IMR-90 (cell line): ENCODE measurements at regions not wholly inside any gene's neighbourhood (a gene's known extent, or its start where the extent isn't known, plus 50 kb on each side); places are given as distances from the start of the nearest gene placed in this dataset.
A peak's percentile ranks its signal among the peaks of the same experiment; 100 is the strongest.

Source experiments
- ATAC-seq: fragments of 200-7000 bp; cut with Tn5 transposase; 2 replicates; pipeline ENCODE4 v1.9.1; 2020; ENCODE audit warnings: low read depth, mild to moderate bottlenecking, moderate library complexity
- BruUV-seq: library from RNA; stranded (reverse); fragments of 400-500 nt; replicated peaks from 2 replicates; lab custom pipeline; 2021; lab: Mats Ljungman, UMichigan
- CTCF ChIA-PET: fragments of 300-600 bp; formaldehyde crosslinking; extraction: SDS; loops from one replicate; lab custom pipeline; 2021; ENCODE audit warnings: antibody characterized with exemption; lab: Yijun Ruan, JAX
- POLR2A ChIA-PET: fragments of 300-600 bp; sonication (Branson Sonifier 250); formaldehyde crosslinking; loops from one replicate; lab custom pipeline; 2022; ENCODE audit warnings: antibody characterized with exemption; ENCODE audit not compliant: unreplicated experiment; lab: Charles Lee
- DNase-seq: peaks from one replicate; pipeline ENCODE4 v3.0.0; 2013
- H2AFZ ChIP-seq: replicated peaks from 2 replicates; pipeline ENCODE3; 2013; ENCODE audit warnings: low read length, mild to moderate bottlenecking; ENCODE audit not compliant: poor library complexity
- H2AK5ac ChIP-seq: 2 replicates; pipeline ENCODE4 v1.6.1; 2013; ENCODE audit warnings: low read depth, low read length, inconsistent platforms
- H2AK9ac ChIP-seq: replicated peaks from 2 replicates; pipeline ENCODE3; 2013; ENCODE audit warnings: mild to moderate bottlenecking, low read depth, low read length, moderate library complexity; ENCODE audit not compliant: poor library complexity
- H2BK120ac ChIP-seq: 2 replicates; pipeline ENCODE4 v1.6.1; 2013; ENCODE audit warnings: low read depth, low read length, inconsistent platforms
- H2BK15ac ChIP-seq: 3 replicates; pipeline ENCODE4 v1.6.1; 2013; ENCODE audit warnings: low read depth, low read length, inconsistent platforms
- H2BK20ac ChIP-seq: 2 replicates; pipeline ENCODE4 v1.6.1; 2013; ENCODE audit warnings: low read depth, mild to moderate bottlenecking, inconsistent platforms, low read length, moderate library complexity
- H2BK5ac ChIP-seq: 2 replicates; pipeline ENCODE4 v1.6.1; 2013; ENCODE audit warnings: mild to moderate bottlenecking, low read depth, low read length, inconsistent platforms; ENCODE audit not compliant: poor library complexity, severe bottlenecking
- H3K14ac ChIP-seq: replicated peaks from 2 replicates; pipeline ENCODE4 v1.6.1; 2013; ENCODE audit warnings: low read depth, low read length, inconsistent platforms
- H3K18ac ChIP-seq: 2 replicates; pipeline ENCODE4 v1.6.1; 2013; ENCODE audit warnings: low read depth, low read length, control low read depth
- H3K23ac ChIP-seq: 2 replicates; pipeline ENCODE4 v1.6.1; 2013; ENCODE audit warnings: low read depth, low read length, inconsistent platforms
- H3K27ac ChIP-seq: 2 replicates; pipeline ENCODE4 v1.5.1; 2013; ENCODE audit warnings: mild to moderate bottlenecking, control low read depth, low read length; ENCODE audit not compliant: insufficient read depth
- H3K27me3 ChIP-seq: 2 replicates; pipeline ENCODE4 v1.6.1; 2013; ENCODE audit warnings: low read length; ENCODE audit not compliant: control insufficient read depth, insufficient read depth
- H3K36me3 ChIP-seq: 2 replicates; pipeline ENCODE4 v1.6.1; 2013; ENCODE audit warnings: low read length, mixed read lengths; ENCODE audit not compliant: control insufficient read depth, insufficient read depth
- H3K4ac ChIP-seq: 2 replicates; pipeline ENCODE4 v1.6.1; 2013; ENCODE audit warnings: low read depth, low read length, inconsistent platforms
- H3K4me1 ChIP-seq: 2 replicates; pipeline ENCODE4 v1.6.1; 2013; ENCODE audit warnings: low read length, mixed read lengths; ENCODE audit not compliant: control insufficient read depth, insufficient read depth
- H3K4me2 ChIP-seq: 2 replicates; pipeline ENCODE4 v1.6.1; 2013; ENCODE audit warnings: low read depth, mild to moderate bottlenecking, control low read depth, low read length, moderate library complexity
- H3K4me3 ChIP-seq: 2 replicates; pipeline ENCODE4 v1.5.1; 2013; ENCODE audit warnings: low read depth, mild to moderate bottlenecking, control low read depth, low read length, moderate library complexity; ENCODE audit not compliant: insufficient read depth
- H3K56ac ChIP-seq: 2 replicates; pipeline ENCODE4 v1.6.1; 2013; ENCODE audit warnings: low read length, inconsistent platforms; ENCODE audit not compliant: insufficient read depth; ENCODE audit errors: extremely low read depth
- H3K79me1 ChIP-seq, 2 experiments: 2 replicates each; pipeline ENCODE4 v1.6.1; 2013; ENCODE audit warnings: low read length in 2 of 2, inconsistent platforms in 1 of 2, low read depth in 1 of 2
- H3K9ac ChIP-seq: 2 replicates; pipeline ENCODE4 v1.6.1; 2013; ENCODE audit warnings: low read depth, low read length, control low read depth
- H3K9me1 ChIP-seq: 2 replicates; pipeline ENCODE4 v1.6.1; 2013; ENCODE audit warnings: low read length, inconsistent platforms; ENCODE audit not compliant: insufficient read depth
- H3K9me3 ChIP-seq: 2 replicates; pipeline ENCODE4 v1.6.1; 2013; ENCODE audit warnings: low read length; ENCODE audit not compliant: control insufficient read depth, insufficient read depth
- H4K20me1 ChIP-seq: 2 replicates; pipeline ENCODE4 v1.6.1; 2013; ENCODE audit warnings: low read length, inconsistent platforms; ENCODE audit not compliant: insufficient read depth
- H4K5ac ChIP-seq: 2 replicates; pipeline ENCODE4 v1.6.1; 2013; ENCODE audit warnings: mild to moderate bottlenecking, low read depth, low read length, control low read depth
- H4K8ac ChIP-seq, 2 experiments: 2 replicates each; pipeline ENCODE4 v1.6.1; 2013; ENCODE audit warnings: low read depth in 2 of 2, low read length in 2 of 2, control low read depth in 1 of 2, inconsistent platforms in 1 of 2
- H4K91ac ChIP-seq: 2 replicates; pipeline ENCODE4 v1.6.1; 2013; ENCODE audit warnings: low read depth, low read length, inconsistent platforms; ENCODE audit not compliant: insufficient read depth
- BHLHE40 ChIP-seq: fragments of 150-350 bp; IDR thresholded peaks from 2 replicates; pipeline ENCODE4 v1.6.1; 2016; ENCODE audit warnings: mild to moderate bottlenecking, low read depth, low read length
- CEBPB ChIP-seq: IDR thresholded peaks from 2 replicates; pipeline ENCODE4 v1.6.1; 2012; ENCODE audit warnings: low read depth, low read length, improper control_type of control experiment
- CHD1 ChIP-seq: IDR thresholded peaks from 2 replicates; pipeline ENCODE4 v1.6.1; 2012; ENCODE audit warnings: low read depth, low read length, improper control_type of control experiment
- FOS ChIP-seq: fragments of 150-350 bp; IDR thresholded peaks from 2 replicates; pipeline ENCODE4 v1.6.1; 2016; ENCODE audit warnings: low read depth, low read length
- MAFK ChIP-seq: IDR thresholded peaks from 2 replicates; pipeline ENCODE4 v1.6.1; 2012; ENCODE audit warnings: low read depth, low read length, improper control_type of control experiment
- MAZ ChIP-seq: IDR thresholded peaks from 2 replicates; pipeline ENCODE4 v1.6.1; 2012; ENCODE audit warnings: low read depth, mild to moderate bottlenecking, low read length, improper control_type of control experiment, moderate library complexity, borderline replicate concordance
- MXI1 ChIP-seq: IDR thresholded peaks from 2 replicates; pipeline ENCODE4 v1.6.1; 2012; ENCODE audit warnings: low read depth, mild to moderate bottlenecking, low read length, moderate library complexity, borderline replicate concordance
- NFE2L2 ChIP-seq: fragments of 150-350 bp; IDR thresholded peaks from 2 replicates; pipeline ENCODE4 v1.6.1; 2016; ENCODE audit warnings: low read depth, mild to moderate bottlenecking, low read length
- POLR2A ChIP-seq: IDR thresholded peaks from 2 replicates; pipeline ENCODE4 v1.6.1; 2012; ENCODE audit warnings: mild to moderate bottlenecking, low read depth, low read length
- RAD21 ChIP-seq: IDR thresholded peaks from 2 replicates; pipeline ENCODE4 v1.6.1; 2012; ENCODE audit warnings: low read length, improper control_type of control experiment
- RCOR1 ChIP-seq: IDR thresholded peaks from 2 replicates; pipeline ENCODE4 v1.6.1; 2012; ENCODE audit warnings: mild to moderate bottlenecking, low read length, improper control_type of control experiment; ENCODE audit not compliant: insufficient replicate concordance
- RFX5 ChIP-seq: IDR thresholded peaks from 2 replicates; pipeline ENCODE4 v1.8.0; 2012; ENCODE audit warnings: low read depth, mild to moderate bottlenecking, low read length, moderate library complexity
- SMC3 ChIP-seq: fragments of 150-350 bp; IDR thresholded peaks from 2 replicates; pipeline ENCODE4 v1.6.1; 2016; ENCODE audit warnings: low read depth, mild to moderate bottlenecking, antibody characterized with exemption, low read length, moderate library complexity
- USF2 ChIP-seq: fragments of 150-350 bp; IDR thresholded peaks from 2 replicates; pipeline ENCODE4 v1.6.1; 2017; ENCODE audit warnings: mild to moderate bottlenecking, antibody characterized with exemption, low read length, low read depth
- WGBS, 2 experiments: methylation state at CpG; one replicate each; pipeline versions ENCODE4 v1.1.5 to v1.1.7; 2013; ENCODE audit warnings: missing lambda C conversion rate in 2 of 2; ENCODE audit not compliant: insufficient read length in 1 of 2; ENCODE audit errors: extremely low coverage in 2 of 2; 5-methylcytosine and 5-hydroxymethylcytosine counted together
- dilution Hi-C: fragments of 300-500 bp; cut with HindIII; formaldehyde crosslinking; loops from one replicate; pipeline ENCODE4 v1.14.3; 2018; ENCODE audit warnings: low sequenced_read_pairs; ENCODE audit not compliant: unreplicated experiment
- in situ Hi-C: fragments of 300-500 bp; cut with MboI; formaldehyde crosslinking; loops from 3 replicates; pipeline ENCODE4 v1.14.3; 2019; ENCODE audit warnings: low sequenced_read_pairs, inconsistent platforms, mixed read lengths
- intact Hi-C: fragments of 100-400 bp; cut with micrococcal nuclease; formaldehyde crosslinking; loops from 2 replicates; pipeline ENCODE4 v1.10.0; 2022
- TF ChIP-seq, protein P1 (sequence below): fragments of 150-350 bp; IDR thresholded peaks from 2 replicates; pipeline ENCODE4 v1.6.1; 2016; ENCODE audit warnings: low read depth, mild to moderate bottlenecking, low read length, moderate library complexity, borderline replicate concordance
- TF ChIP-seq, protein P2 (sequence below): conservative IDR thresholded peaks from 2 replicates; pipeline ENCODE4 v1.5.1; 2012; ENCODE audit warnings: mild to moderate bottlenecking, low read depth, low read length, improper control_type of control experiment

GRCh38 chr6:21478883-21479539 is 114.5 kb upstream of the SOX4 start:
- H3K9me3 ChIP-seq: no peaks in the 10 kb centered on the region
- H3K9ac ChIP-seq: no peak overlapping the region; the same call in 1 of the 2 replicates
- no peak overlapping the region for H3K18ac ChIP-seq
- no peaks in the 10 kb centered on the region for H4K20me1 ChIP-seq
- H4K91ac ChIP-seq: no peak overlapping the region
- no peak overlapping the region for H3K4ac ChIP-seq
- H2AFZ ChIP-seq: no peak overlapping the region
- WGBS, 2 experiments: 100% methylated on average over 1 of the region's 15 CpGs; no CpG with 5 or more reads in 1 of the 2 experiments
- no peaks in the 10 kb centered on the region for H3K79me1 ChIP-seq
- H3K14ac ChIP-seq: no peak overlapping the region
- intact Hi-C loops: no loop called here
- no peaks in the 10 kb centered on the region; the same call in 1 of the 2 replicates for H3K27me3 ChIP-seq
- no peaks in the 10 kb centered on the region for H3K4me1 ChIP-seq
- no peaks in the 10 kb centered on the region for H3K36me3 ChIP-seq
- no peak overlapping the region for H2BK20ac ChIP-seq
- ATAC-seq: peak; percentile 67
- H2AK5ac ChIP-seq: no peak overlapping the region
- no peaks in the 10 kb centered on the region for H3K9me1 ChIP-seq
- POLR2A ChIA-PET: no interaction called here
- no peak overlapping the region for H2AK9ac ChIP-seq
- CTCF ChIA-PET: no interaction called here
- H4K5ac ChIP-seq: no peak overlapping the region
- no peak overlapping the region for H3K27ac ChIP-seq
- dilution Hi-C loops: no loop called here
- in situ Hi-C loops: no loop called here
- H2BK5ac ChIP-seq: no peak overlapping the region
- H3K4me2 ChIP-seq: peak overlapping the region; percentile 79
- no peak overlapping the region for H3K23ac ChIP-seq
- no peak overlapping the region for H2BK120ac ChIP-seq
- H3K56ac ChIP-seq: no peak overlapping the region
- no peak overlapping the region for H3K4me3 ChIP-seq
- no peak overlapping the region for H4K8ac ChIP-seq
- TF ChIP-seq, protein P1, sequence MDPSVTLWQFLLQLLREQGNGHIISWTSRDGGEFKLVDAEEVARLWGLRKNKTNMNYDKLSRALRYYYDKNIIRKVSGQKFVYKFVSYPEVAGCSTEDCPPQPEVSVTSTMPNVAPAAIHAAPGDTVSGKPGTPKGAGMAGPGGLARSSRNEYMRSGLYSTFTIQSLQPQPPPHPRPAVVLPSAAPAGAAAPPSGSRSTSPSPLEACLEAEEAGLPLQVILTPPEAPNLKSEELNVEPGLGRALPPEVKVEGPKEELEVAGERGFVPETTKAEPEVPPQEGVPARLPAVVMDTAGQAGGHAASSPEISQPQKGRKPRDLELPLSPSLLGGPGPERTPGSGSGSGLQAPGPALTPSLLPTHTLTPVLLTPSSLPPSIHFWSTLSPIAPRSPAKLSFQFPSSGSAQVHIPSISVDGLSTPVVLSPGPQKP: no peak
- TF ChIP-seq CHD1: no peak
- TF ChIP-seq RCOR1: no peak
- TF ChIP-seq MAFK: no peak
- TF ChIP-seq FOS: no peak
- no peak for TF ChIP-seq RFX5
- TF ChIP-seq BHLHE40: no peak
- TF ChIP-seq SMC3: no peak
- TF ChIP-seq POLR2A: no peak
- no peak for TF ChIP-seq NFE2L2
- no peak for TF ChIP-seq RAD21
- no peak for TF ChIP-seq CEBPB
- TF ChIP-seq MXI1: no peak
- TF ChIP-seq, protein P2, sequence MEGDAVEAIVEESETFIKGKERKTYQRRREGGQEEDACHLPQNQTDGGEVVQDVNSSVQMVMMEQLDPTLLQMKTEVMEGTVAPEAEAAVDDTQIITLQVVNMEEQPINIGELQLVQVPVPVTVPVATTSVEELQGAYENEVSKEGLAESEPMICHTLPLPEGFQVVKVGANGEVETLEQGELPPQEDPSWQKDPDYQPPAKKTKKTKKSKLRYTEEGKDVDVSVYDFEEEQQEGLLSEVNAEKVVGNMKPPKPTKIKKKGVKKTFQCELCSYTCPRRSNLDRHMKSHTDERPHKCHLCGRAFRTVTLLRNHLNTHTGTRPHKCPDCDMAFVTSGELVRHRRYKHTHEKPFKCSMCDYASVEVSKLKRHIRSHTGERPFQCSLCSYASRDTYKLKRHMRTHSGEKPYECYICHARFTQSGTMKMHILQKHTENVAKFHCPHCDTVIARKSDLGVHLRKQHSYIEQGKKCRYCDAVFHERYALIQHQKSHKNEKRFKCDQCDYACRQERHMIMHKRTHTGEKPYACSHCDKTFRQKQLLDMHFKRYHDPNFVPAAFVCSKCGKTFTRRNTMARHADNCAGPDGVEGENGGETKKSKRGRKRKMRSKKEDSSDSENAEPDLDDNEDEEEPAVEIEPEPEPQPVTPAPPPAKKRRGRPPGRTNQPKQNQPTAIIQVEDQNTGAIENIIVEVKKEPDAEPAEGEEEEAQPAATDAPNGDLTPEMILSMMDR: no peak
- no peak for TF ChIP-seq MAZ
- no peak for TF ChIP-seq USF2
- DNase-seq: peak; percentile 23
- BruUV-seq: no TSS peak
- H2BK15ac ChIP-seq: no peak overlapping the region
